Mammary epithelial cell (primary cell): ENCODE measurements at regions not wholly inside any gene's neighbourhood (a gene's known extent, or its start where the extent isn't known, plus 50 kb on each side); places are given as distances from the start of the nearest gene placed in this dataset.

Experiments used
- CTCF ChIP-seq, 2 donors: IDR thresholded peaks in 1 of 2; conservative IDR thresholded peaks in 1 of 2; 2 replicates each; pipeline ENCODE4 v1.5.1; 2011 to 2012; ENCODE audit warnings: inconsistent platforms in 2 of 2, low read length in 2 of 2, mild to moderate bottlenecking in 2 of 2, control low read depth in 1 of 2, low read depth in 1 of 2; ENCODE audit not compliant: insufficient read depth in 1 of 2; ENCODE audit errors: extremely low read depth in 1 of 2
- EZH2 ChIP-seq: IDR thresholded peaks from 2 replicates; pipeline ENCODE4 v1.6.1; 2012; ENCODE audit warnings: low read length, inconsistent platforms, borderline replicate concordance

GRCh38 chr2:14401873-14402272 is 230.6 kb upstream of the LRATD1 start:
- no peak for TF ChIP-seq CTCF (conservative IDR thresholded peaks at IDR 0.05 in 1 of 2, IDR thresholded peaks at IDR 0.05 in 1 of 2; ENCODE audit: extremely low read depth in 1 of 2, insufficient read depth in 1 of 2, low read depth in 1 of 2, low read length in 2 of 2)
- no peak for TF ChIP-seq EZH2
